NB4 (cell line): ENCODE measurements at regions not wholly inside any gene's neighbourhood (a gene's known extent, or its start where the extent isn't known, plus 50 kb on each side); places are given as distances from the start of the nearest gene placed in this dataset.

Experiments used
- DNase-seq: peaks from one replicate; pipeline ENCODE4 v3.0.0; 2010; ENCODE audit warnings: low read depth
- H3K4me3 ChIP-seq: one replicate; pipeline ENCODE4 v1.5.1; 2011; ENCODE audit warnings: mild to moderate bottlenecking, low read depth, low read length, moderate library complexity
- CTCF ChIP-seq: IDR thresholded peaks from one replicate; pipeline ENCODE4 v1.5.1; 2012; ENCODE audit warnings: low read depth, low read length
- MAX ChIP-seq: IDR thresholded peaks from 2 replicates; pipeline ENCODE4 v1.6.1; 2011; ENCODE audit warnings: low read depth, low read length
- MYC ChIP-seq: IDR thresholded peaks from 2 replicates; pipeline ENCODE4 v1.6.1; 2011; ENCODE audit warnings: low read depth, low read length
- POLR2A ChIP-seq: IDR thresholded peaks from 2 replicates; pipeline ENCODE4 v1.6.1; 2011; ENCODE audit warnings: mild to moderate bottlenecking; ENCODE audit not compliant: insufficient read length; ENCODE audit errors: extremely low read depth

GRCh38 chrX:109847257-109848187, 114.5 kb upstream of the ACSL4 start:
- TF ChIP-seq POLR2A (no peak), MAX (no peak), MYC (no peak), CTCF (no peak)
- no peak for DNase-seq
- no peak overlapping the region for H3K4me3 ChIP-seq

- TF ChIP-seq MAX: 0 out of 2 replicates have a peak, but pooled peaks have one; percentile 28
- TF ChIP-seq MYC: no peak
- no peak for TF ChIP-seq CTCF
- TF ChIP-seq POLR2A: no peak
- DNase-seq: peak; percentile 54
- no peak overlapping the region for H3K4me3 ChIP-seq
Observed at GRCh38 chrX:109848461-109849050, 115.5 kb upstream of the ACSL4 start.

GRCh38 chrX:109854096-109854495, 121.0 kb upstream of the ACSL4 start:
- no peak for TF ChIP-seq POLR2A
- TF ChIP-seq MAX: no peak
- no peak for DNase-seq

GRCh38 chrX:109855501-109855900, 122.4 kb upstream of the ACSL4 start:
- TF ChIP-seq MAX (no peak), POLR2A (no peak), MYC (no peak), CTCF (no peak)
- H3K4me3 ChIP-seq: no peak overlapping the region
- DNase-seq: no peak

More at GRCh38 chrX:109854096-109854495, 121.0 kb upstream of the ACSL4 start:
- no peak overlapping the region for H3K4me3 ChIP-seq

GRCh38 chrX:109856974-109857373, 123.9 kb upstream of the ACSL4 start:
- H3K4me3 ChIP-seq: no peak overlapping the region
- TF ChIP-seq CTCF: peak; percentile 51
- no peak for TF ChIP-seq MAX
- DNase-seq: peak; percentile 49

- no peak overlapping the region for H3K4me3 ChIP-seq
- TF ChIP-seq MYC (no peak), POLR2A (no peak)
- DNase-seq: no peak
Observed at GRCh38 chrX:109857584-109858228, 124.6 kb upstream of the ACSL4 start.
